CD14-positive monocyte (primary cell): ENCODE measurements at regions not wholly inside any gene's neighbourhood (a gene's known extent, or its start where the extent isn't known, plus 50 kb on each side); places are given as distances from the start of the nearest gene placed in this dataset.

Experiments used
- DNase-seq, 3 donors: peaks; one replicate each; pipeline ENCODE4 v3.0.0-alpha.2; 2011 to 2022
- H2AFZ ChIP-seq: 2 replicates; pipeline ENCODE4 v1.6.0; 2012; ENCODE audit warnings: mild to moderate bottlenecking, low read depth, low read length, inconsistent platforms; ENCODE audit not compliant: insufficient read depth, poor library complexity, severe bottlenecking
- H3K27ac ChIP-seq, 2 donors: 1 replicate in 1 of 2; 2 replicates in 1 of 2; pipeline ENCODE4 v1.5.1; 2012 to 2013; ENCODE audit warnings: low read length in 2 of 2, control low read depth in 1 of 2, inconsistent platforms in 1 of 2, low read depth in 1 of 2, mild to moderate bottlenecking in 1 of 2
- H3K27me3 ChIP-seq, 2 donors: one replicate each; pipeline versions ENCODE4 v1.6.0 to v1.6.1; 2011 to 2013; ENCODE audit warnings: low read length in 2 of 2; ENCODE audit not compliant: control insufficient read depth in 2 of 2, insufficient read depth in 2 of 2
- H3K36me3 ChIP-seq, 2 donors: replicated peaks in 1 of 2; 1 replicate in 1 of 2; 2 replicates in 1 of 2; pipeline versions ENCODE4 v1.5.1 to v1.6.1; 2012 to 2013; ENCODE audit warnings: low read length in 2 of 2, control low read depth in 1 of 2, inconsistent platforms in 1 of 2, mild to moderate bottlenecking in 1 of 2; ENCODE audit not compliant: insufficient read depth in 2 of 2, control insufficient read depth in 1 of 2
- H3K4me1 ChIP-seq, 2 donors: 1 replicate in 1 of 2; 2 replicates in 1 of 2; pipeline versions ENCODE4 v1.5.1 to v1.6.1; 2012 to 2013; ENCODE audit warnings: low read length in 2 of 2, control low read depth in 1 of 2, inconsistent platforms in 1 of 2, mild to moderate bottlenecking in 1 of 2, moderate library complexity in 1 of 2; ENCODE audit not compliant: insufficient read depth in 2 of 2, control insufficient read depth in 1 of 2
- H3K4me2 ChIP-seq: replicated peaks from 2 replicates; pipeline ENCODE3; 2012; ENCODE audit warnings: low read length, moderate library complexity, mild to moderate bottlenecking; ENCODE audit not compliant: poor library complexity, severe bottlenecking; ENCODE audit errors: extremely low read depth
- H3K4me3 ChIP-seq, 3 experiments: fragments of 200-600 bp in 1 of 3; sonication (generic) in 1 of 3; replicated peaks in 1 of 3; 1 replicate in 2 of 3; 2 replicates in 1 of 3; pipeline ENCODE4 v1.5.1; 2011 to 2013; ENCODE audit warnings: low read length in 3 of 3, mild to moderate bottlenecking in 3 of 3, control low read depth in 2 of 3, low read depth in 2 of 3, inconsistent platforms in 1 of 3, moderate library complexity in 1 of 3
- H3K79me2 ChIP-seq: 2 replicates; pipeline ENCODE4 v1.6.0; 2012; ENCODE audit warnings: mild to moderate bottlenecking, control low read depth, inconsistent platforms, low read length, moderate library complexity; ENCODE audit not compliant: insufficient read depth
- H3K9ac ChIP-seq: 2 replicates; pipeline ENCODE4 v1.6.0; 2017; ENCODE audit warnings: low read length, mild to moderate bottlenecking; ENCODE audit not compliant: insufficient read depth, poor library complexity, severe bottlenecking
- H3K9me3 ChIP-seq, 2 donors: replicated peaks in 1 of 2; 1 replicate in 1 of 2; 2 replicates in 1 of 2; pipeline versions ENCODE4 v1.5.1 to v1.6.1; 2012 to 2013; ENCODE audit warnings: low read length in 2 of 2, control low read depth in 1 of 2; ENCODE audit not compliant: control insufficient read depth in 1 of 2, insufficient read depth in 1 of 2
- H4K20me1 ChIP-seq: 2 replicates; pipeline ENCODE4 v1.6.0; 2012; ENCODE audit warnings: mild to moderate bottlenecking, low read length, control low read depth, moderate library complexity; ENCODE audit not compliant: insufficient read depth
- H3K27ac Mint-ChIP-seq, 7 donors: one replicate each; pipeline ENCODE4 v1.8.0; 2020; ENCODE audit warnings: mild to moderate bottlenecking in 7 of 7, mixed read lengths in 7 of 7, moderate library complexity in 6 of 7, inconsistent platforms in 2 of 7
- H3K27me3 Mint-ChIP-seq, 3 donors: one replicate each; pipeline ENCODE4 v1.8.0; 2021 to 2022; ENCODE audit warnings: low read depth in 3 of 3, mild to moderate bottlenecking in 3 of 3, mixed read lengths in 3 of 3, moderate library complexity in 3 of 3, inconsistent platforms in 1 of 3
- H3K36me3 Mint-ChIP-seq, 2 donors: one replicate each; pipeline ENCODE4 v1.8.0; 2020; ENCODE audit warnings: mixed read lengths in 2 of 2, inconsistent platforms in 1 of 2, mild to moderate bottlenecking in 1 of 2
- H3K4me1 Mint-ChIP-seq: one replicate; pipeline ENCODE4 v1.8.0; 2020; ENCODE audit warnings: mild to moderate bottlenecking, mixed read lengths
- H3K4me3 Mint-ChIP-seq, 2 donors: one replicate each; pipeline ENCODE4 v1.8.0; 2020; ENCODE audit warnings: mild to moderate bottlenecking in 2 of 2, mixed read lengths in 2 of 2, moderate library complexity in 1 of 2
- H3K9me3 Mint-ChIP-seq, 7 donors: one replicate each; pipeline ENCODE4 v1.8.0; 2020 to 2022; ENCODE audit warnings: mixed read lengths in 7 of 7, mild to moderate bottlenecking in 6 of 7, moderate library complexity in 6 of 7, inconsistent platforms in 2 of 7
- WGBS: methylation state at CpG from one replicate; pipeline ENCODE4 v1.1.5; 2013; ENCODE audit warnings: missing lambda C conversion rate; ENCODE audit not compliant: insufficient coverage; 5-methylcytosine and 5-hydroxymethylcytosine counted together
- intact Hi-C, 2 donors: fragments of 100-400 bp; cut with micrococcal nuclease; formaldehyde crosslinking; loops; one replicate each; pipeline versions ENCODE4 v1.15.0 to v1.15.1; 2023
- TF ChIP-seq, protein P1 (sequence below): fragments of 200-600 bp; IDR thresholded peaks from one replicate; pipeline ENCODE4 v1.8.0; 2022; ENCODE audit warnings: antibody characterized with exemption, mild to moderate bottlenecking

DNA sequence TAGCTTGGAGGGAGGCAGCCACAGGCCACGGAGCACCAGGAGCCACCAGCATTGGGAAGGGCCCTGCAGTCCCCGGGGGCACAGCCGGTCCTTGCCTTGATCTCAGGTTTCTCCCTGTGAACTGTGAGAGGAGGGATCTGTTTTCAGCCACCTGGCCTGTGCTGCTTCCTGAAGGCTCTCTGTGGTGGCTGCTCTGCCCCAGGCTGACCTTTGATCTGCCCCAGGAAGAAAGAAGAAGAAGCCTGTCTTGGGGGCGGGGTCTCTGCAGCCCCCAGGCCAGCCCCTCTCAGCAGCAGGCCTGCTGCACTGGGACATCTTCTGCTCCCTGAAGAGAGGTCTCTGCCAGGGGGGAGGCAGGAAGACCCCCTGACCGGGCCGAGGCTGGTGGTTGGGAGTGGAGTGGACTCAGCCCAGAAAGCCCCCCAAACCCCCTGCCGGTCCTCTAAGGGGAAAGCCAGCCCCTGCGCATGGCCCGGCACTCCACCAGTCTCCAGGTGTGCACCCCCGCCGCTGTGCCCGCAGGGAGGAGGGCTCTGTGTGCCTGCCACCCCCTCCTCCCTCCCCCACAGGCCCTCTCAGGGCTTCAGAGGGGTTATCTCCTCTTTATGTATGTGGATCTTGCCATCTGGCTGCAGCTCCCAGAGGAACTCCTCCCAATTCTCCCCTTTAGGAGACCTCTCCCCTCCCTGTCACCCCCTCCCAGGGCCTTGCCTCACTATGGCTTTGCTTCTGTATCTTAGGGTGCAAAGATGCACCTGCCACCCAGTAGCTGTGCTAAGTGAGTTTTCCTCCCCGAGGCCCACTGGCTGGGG is 675.3 kb downstream of the BRD1 start:
- H3K4me3 Mint-ChIP-seq = no peak overlapping the region
- TF ChIP-seq, protein P1, sequence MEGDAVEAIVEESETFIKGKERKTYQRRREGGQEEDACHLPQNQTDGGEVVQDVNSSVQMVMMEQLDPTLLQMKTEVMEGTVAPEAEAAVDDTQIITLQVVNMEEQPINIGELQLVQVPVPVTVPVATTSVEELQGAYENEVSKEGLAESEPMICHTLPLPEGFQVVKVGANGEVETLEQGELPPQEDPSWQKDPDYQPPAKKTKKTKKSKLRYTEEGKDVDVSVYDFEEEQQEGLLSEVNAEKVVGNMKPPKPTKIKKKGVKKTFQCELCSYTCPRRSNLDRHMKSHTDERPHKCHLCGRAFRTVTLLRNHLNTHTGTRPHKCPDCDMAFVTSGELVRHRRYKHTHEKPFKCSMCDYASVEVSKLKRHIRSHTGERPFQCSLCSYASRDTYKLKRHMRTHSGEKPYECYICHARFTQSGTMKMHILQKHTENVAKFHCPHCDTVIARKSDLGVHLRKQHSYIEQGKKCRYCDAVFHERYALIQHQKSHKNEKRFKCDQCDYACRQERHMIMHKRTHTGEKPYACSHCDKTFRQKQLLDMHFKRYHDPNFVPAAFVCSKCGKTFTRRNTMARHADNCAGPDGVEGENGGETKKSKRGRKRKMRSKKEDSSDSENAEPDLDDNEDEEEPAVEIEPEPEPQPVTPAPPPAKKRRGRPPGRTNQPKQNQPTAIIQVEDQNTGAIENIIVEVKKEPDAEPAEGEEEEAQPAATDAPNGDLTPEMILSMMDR = no peak
- H3K27me3 ChIP-seq = no peaks in the 10 kb centered on the region

DNA sequence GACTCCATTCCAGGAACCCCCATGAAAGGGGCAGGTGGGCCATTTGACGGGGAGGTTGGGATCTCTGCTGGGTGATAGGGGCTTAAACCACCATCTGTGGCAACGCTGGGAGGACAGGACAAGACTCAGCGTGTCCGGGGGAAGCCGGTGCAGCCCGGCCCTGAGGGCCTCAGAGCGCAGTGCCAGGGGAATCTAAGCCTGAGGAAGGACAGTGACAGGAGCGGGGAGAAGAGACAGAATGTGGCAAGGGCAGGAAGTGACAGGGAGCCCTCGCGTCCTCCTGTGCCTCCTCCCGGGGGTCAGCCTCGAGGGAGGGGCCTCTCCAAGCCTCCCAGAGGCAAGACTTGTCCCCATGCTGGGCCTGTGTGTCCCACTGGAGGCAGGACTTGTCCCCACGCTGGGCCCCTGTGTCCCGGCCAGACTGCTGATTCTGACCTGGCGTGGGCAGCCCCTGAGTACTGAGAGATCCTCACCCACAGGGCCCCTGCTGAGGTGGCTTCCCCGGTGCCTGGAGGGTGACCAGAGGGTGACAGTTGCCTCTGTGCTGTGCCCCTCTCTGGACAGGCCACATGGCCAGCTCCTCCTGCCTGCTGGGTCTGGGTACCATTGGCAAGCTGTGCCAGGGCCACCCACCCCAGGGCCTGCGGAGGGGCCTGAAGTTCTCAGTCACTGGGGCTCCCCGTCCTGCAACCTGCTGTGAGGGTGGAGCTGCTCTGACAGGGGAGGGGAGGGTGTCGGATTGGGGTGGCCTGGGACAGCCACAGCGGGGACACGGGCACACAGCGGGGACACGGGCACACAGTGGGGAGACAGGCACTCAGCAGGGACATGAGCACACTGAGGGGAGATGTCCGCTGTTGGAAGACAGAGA is 676.2 kb downstream of the BRD1 start:
- Mint-ChIP-seq H3K4me3 (no peak overlapping the region), H3K27me3 (peaks cover 3 to 6% (median 4%) of the 10 kb centered on the region in 3 donors), H3K4me1 (no peaks in the 10 kb centered on the region), H3K36me3 (no peaks in the 10 kb centered on the region), H3K9me3 (peaks cover 2 to 6% (median 4%) of the 10 kb centered on the region in 7 donors), H3K27ac (peak overlapping the region in 1 of 7 donors; percentile 20)
- 75% methylated on average over 21 of the region's 24 CpGs for WGBS
- H3K79me2 ChIP-seq = no peaks in the 10 kb centered on the region
- no peak overlapping the region for H3K27ac ChIP-seq
- no peak overlapping the region for H2AFZ ChIP-seq
- no peaks in the 10 kb centered on the region for H3K4me1 ChIP-seq
- H4K20me1 ChIP-seq = no peaks in the 10 kb centered on the region
- no peaks in the 10 kb centered on the region for H3K27me3 ChIP-seq
- intact Hi-C loops = no loop called here
- peaks cover 0 to 7% of the 10 kb centered on the region in 2 donors for H3K9me3 ChIP-seq
- H3K36me3 ChIP-seq = no peaks in the 10 kb centered on the region
- TF ChIP-seq, protein P1 = no peak
- no peak overlapping the region for H3K4me2 ChIP-seq
- no peak overlapping the region for H3K9ac ChIP-seq
- no peak for DNase-seq
- H3K4me3 ChIP-seq = no peak overlapping the region

More for the DNA sequence above, 675.3 kb downstream of the BRD1 start:
- H3K36me3 ChIP-seq = no peaks in the 10 kb centered on the region
- no peak overlapping the region for H2AFZ ChIP-seq
- H3K9ac ChIP-seq = no peak overlapping the region
- H3K36me3 Mint-ChIP-seq = no peaks in the 10 kb centered on the region
- no peaks in the 10 kb centered on the region for H3K4me1 Mint-ChIP-seq
- no peak overlapping the region for H3K27ac Mint-ChIP-seq
- H4K20me1 ChIP-seq = no peaks in the 10 kb centered on the region
- intact Hi-C loops = no loop called here
- no peak overlapping the region for H3K4me3 ChIP-seq
- WGBS = 41% methylated on average over 3 of the region's 13 CpGs
- no peaks in the 10 kb centered on the region for H3K79me2 ChIP-seq
- no peaks in the 10 kb centered on the region for H3K4me1 ChIP-seq
- peaks cover 2 to 6% (median 4%) of the 10 kb centered on the region in 7 donors for H3K9me3 Mint-ChIP-seq
- peaks cover 3 to 6% (median 4%) of the 10 kb centered on the region in 3 donors for H3K27me3 Mint-ChIP-seq
- DNase-seq = no peak
- H3K4me2 ChIP-seq = no peak overlapping the region
- peaks cover 0 to 7% of the 10 kb centered on the region in 2 donors for H3K9me3 ChIP-seq
- H3K27ac ChIP-seq = no peak overlapping the region
